ENCODE measurements at regions not wholly inside any gene's neighbourhood (a gene's known extent, or its start where the extent isn't known, plus 50 kb on each side); places are given as distances from the start of the nearest gene placed in this dataset.

- Histone ChIP-seq H3K4me1 (ENCODE audit: insufficient read depth) (no peaks in the 10 kb centered on the region), H3K9me2 (replicated peaks; ENCODE audit: insufficient read depth) (no peaks in the 10 kb centered on the region), H2AFZ (no peak overlapping the region), H3K4me3 (no peak overlapping the region), H3K4me2 (no peak overlapping the region), H3K79me2 (no peaks in the 10 kb centered on the region), H3K27me3 (no peaks in the 10 kb centered on the region), H3K27ac (no peak overlapping the region), H4K20me1 (ENCODE audit: insufficient read depth, poor library complexity, severe bottlenecking) (no peaks in the 10 kb centered on the region), H3K36me3 (replicated peaks; ENCODE audit: insufficient read depth, low read depth) (no peaks in the 10 kb centered on the region), H3K9me3 (ENCODE audit: low read depth) (no peaks in the 10 kb centered on the region)
- DNase-seq (ENCODE audit: low spot score), result no peak
- 76% methylated on average over 3 of the region's 3 CpGs for WGBS (ENCODE audit: low lambda C conversion rate, missing lambda C conversion rate)
- TF ChIP-seq EZH2phosphoT487 (IDR thresholded peaks at IDR 0.05; ENCODE audit: low read depth, severe bottlenecking, unreplicated experiment) (no peak), EZH2 (IDR thresholded peaks at IDR 0.05; ENCODE audit: borderline replicate concordance) (no peak), CTCF (IDR thresholded peaks at IDR 0.05; ENCODE audit: poor library complexity) (no peak)
Measured at GRCh38 chr4:114488301-114488982, 110.2 kb upstream of the UGT8 start.

- H3K4me3 ChIP-seq, result no peak overlapping the region
- H3K36me3 ChIP-seq (replicated peaks; ENCODE audit: insufficient read depth, low read depth), result no peaks in the 10 kb centered on the region
- no peaks in the 10 kb centered on the region for H3K9me2 ChIP-seq (replicated peaks; ENCODE audit: insufficient read depth)
- H3K4me2 ChIP-seq, result no peak overlapping the region
- H2AFZ ChIP-seq, result no peak overlapping the region
- DNase-seq (ENCODE audit: low spot score), result no peak
- no peak for TF ChIP-seq EZH2phosphoT487 (IDR thresholded peaks at IDR 0.05; ENCODE audit: low read depth, severe bottlenecking, unreplicated experiment)
- no peak for TF ChIP-seq EZH2 (IDR thresholded peaks at IDR 0.05; ENCODE audit: borderline replicate concordance)
- no peak for TF ChIP-seq CTCF (IDR thresholded peaks at IDR 0.05; ENCODE audit: poor library complexity)
- no peaks in the 10 kb centered on the region for H4K20me1 ChIP-seq (ENCODE audit: insufficient read depth, poor library complexity, severe bottlenecking)
- WGBS (ENCODE audit: low lambda C conversion rate, missing lambda C conversion rate), result 72% methylated on average over 2 of the region's 2 CpGs
- no peaks in the 10 kb centered on the region for H3K4me1 ChIP-seq (ENCODE audit: insufficient read depth)
- no peaks in the 10 kb centered on the region for H3K79me2 ChIP-seq
- H3K27ac ChIP-seq, result no peak overlapping the region
- H3K27me3 ChIP-seq, result no peaks in the 10 kb centered on the region
- no peaks in the 10 kb centered on the region for H3K9me3 ChIP-seq (ENCODE audit: low read depth)
Measured at GRCh38 chr4:114494246-114494803, 104.3 kb upstream of the UGT8 start.

DNA sequence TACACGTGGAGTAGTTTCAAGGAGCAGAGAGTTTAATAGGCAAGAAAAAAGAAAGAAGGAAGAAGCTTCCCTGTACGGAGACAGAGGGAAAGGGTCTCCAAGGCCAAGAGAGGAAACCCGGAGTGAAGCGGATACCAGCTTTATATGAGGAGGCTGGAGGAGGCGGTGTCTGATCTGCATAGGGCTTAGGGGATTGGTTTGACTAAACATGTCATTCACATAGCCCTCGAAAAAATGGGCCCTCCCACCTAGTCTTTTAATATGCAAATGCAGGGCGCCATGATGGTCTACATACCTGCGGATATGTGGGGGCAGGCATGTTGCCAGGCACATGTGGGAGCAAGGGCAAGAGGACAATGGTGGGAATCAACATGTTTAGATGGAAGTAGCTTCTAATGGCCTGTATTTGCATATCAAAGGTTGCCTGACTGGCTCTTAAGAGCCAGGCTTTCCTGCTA, 103.1 kb upstream of the UGT8 start:
- no peak for DNase-seq (ENCODE audit: low spot score)
- Histone ChIP-seq H3K4me1 (ENCODE audit: insufficient read depth) (no peaks in the 10 kb centered on the region), H3K79me2 (no peaks in the 10 kb centered on the region), H3K9me3 (ENCODE audit: low read depth) (no peaks in the 10 kb centered on the region), H3K4me3 (no peak overlapping the region), H2AFZ (no peak overlapping the region), H3K9me2 (replicated peaks; ENCODE audit: insufficient read depth) (no peaks in the 10 kb centered on the region), H3K4me2 (no peak overlapping the region), H3K36me3 (replicated peaks; ENCODE audit: insufficient read depth, low read depth) (no peaks in the 10 kb centered on the region), H3K27me3 (no peaks in the 10 kb centered on the region), H4K20me1 (ENCODE audit: insufficient read depth, poor library complexity, severe bottlenecking) (no peaks in the 10 kb centered on the region), H3K27ac (no peak overlapping the region)
- WGBS (ENCODE audit: low lambda C conversion rate, missing lambda C conversion rate), result 40% methylated on average over 8 of the region's 8 CpGs
- TF ChIP-seq EZH2 (IDR thresholded peaks at IDR 0.05; ENCODE audit: borderline replicate concordance), result no peak
- no peak for TF ChIP-seq CTCF (IDR thresholded peaks at IDR 0.05; ENCODE audit: poor library complexity)
- no peak for TF ChIP-seq EZH2phosphoT487 (IDR thresholded peaks at IDR 0.05; ENCODE audit: low read depth, severe bottlenecking, unreplicated experiment)

Data from hepatocyte (in vitro differentiated cells).